IMR-90 (cell line): ENCODE measurements at regions not wholly inside any gene's neighbourhood (a gene's known extent, or its start where the extent isn't known, plus 50 kb on each side); places are given as distances from the start of the nearest gene placed in this dataset.

Experiments
- ATAC-seq: fragments of 200-7000 bp; cut with Tn5 transposase; 2 replicates; pipeline ENCODE4 v1.9.1; 2020; ENCODE audit warnings: low read depth, mild to moderate bottlenecking, moderate library complexity
- BruUV-seq: library from RNA; stranded (reverse); fragments of 400-500 nt; replicated peaks from 2 replicates; lab custom pipeline; 2021; lab: Mats Ljungman, UMichigan
- CTCF ChIA-PET: fragments of 300-600 bp; formaldehyde crosslinking; extraction: SDS; loops from one replicate; lab custom pipeline; 2021; ENCODE audit warnings: antibody characterized with exemption; lab: Yijun Ruan, JAX
- POLR2A ChIA-PET: fragments of 300-600 bp; sonication (Branson Sonifier 250); formaldehyde crosslinking; loops from one replicate; lab custom pipeline; 2022; ENCODE audit warnings: antibody characterized with exemption; ENCODE audit not compliant: unreplicated experiment; lab: Charles Lee
- DNase-seq: peaks from one replicate; pipeline ENCODE4 v3.0.0; 2013
- H2AFZ ChIP-seq: replicated peaks from 2 replicates; pipeline ENCODE3; 2013; ENCODE audit warnings: low read length, mild to moderate bottlenecking; ENCODE audit not compliant: poor library complexity
- H2AK5ac ChIP-seq: 2 replicates; pipeline ENCODE4 v1.6.1; 2013; ENCODE audit warnings: low read depth, low read length, inconsistent platforms
- H2AK9ac ChIP-seq: replicated peaks from 2 replicates; pipeline ENCODE3; 2013; ENCODE audit warnings: mild to moderate bottlenecking, low read depth, low read length, moderate library complexity; ENCODE audit not compliant: poor library complexity
- H2BK120ac ChIP-seq: 2 replicates; pipeline ENCODE4 v1.6.1; 2013; ENCODE audit warnings: low read depth, low read length, inconsistent platforms
- H2BK15ac ChIP-seq: 3 replicates; pipeline ENCODE4 v1.6.1; 2013; ENCODE audit warnings: low read depth, low read length, inconsistent platforms
- H2BK20ac ChIP-seq: 2 replicates; pipeline ENCODE4 v1.6.1; 2013; ENCODE audit warnings: low read depth, mild to moderate bottlenecking, inconsistent platforms, low read length, moderate library complexity
- H2BK5ac ChIP-seq: 2 replicates; pipeline ENCODE4 v1.6.1; 2013; ENCODE audit warnings: mild to moderate bottlenecking, low read depth, low read length, inconsistent platforms; ENCODE audit not compliant: poor library complexity, severe bottlenecking
- H3K14ac ChIP-seq: replicated peaks from 2 replicates; pipeline ENCODE4 v1.6.1; 2013; ENCODE audit warnings: low read depth, low read length, inconsistent platforms
- H3K18ac ChIP-seq: 2 replicates; pipeline ENCODE4 v1.6.1; 2013; ENCODE audit warnings: low read depth, low read length, control low read depth
- H3K23ac ChIP-seq: 2 replicates; pipeline ENCODE4 v1.6.1; 2013; ENCODE audit warnings: low read depth, low read length, inconsistent platforms
- H3K27ac ChIP-seq: 2 replicates; pipeline ENCODE4 v1.5.1; 2013; ENCODE audit warnings: mild to moderate bottlenecking, control low read depth, low read length; ENCODE audit not compliant: insufficient read depth
- H3K27me3 ChIP-seq: 2 replicates; pipeline ENCODE4 v1.6.1; 2013; ENCODE audit warnings: low read length; ENCODE audit not compliant: control insufficient read depth, insufficient read depth
- H3K36me3 ChIP-seq: 2 replicates; pipeline ENCODE4 v1.6.1; 2013; ENCODE audit warnings: low read length, mixed read lengths; ENCODE audit not compliant: control insufficient read depth, insufficient read depth
- H3K4ac ChIP-seq: 2 replicates; pipeline ENCODE4 v1.6.1; 2013; ENCODE audit warnings: low read depth, low read length, inconsistent platforms
- H3K4me1 ChIP-seq: 2 replicates; pipeline ENCODE4 v1.6.1; 2013; ENCODE audit warnings: low read length, mixed read lengths; ENCODE audit not compliant: control insufficient read depth, insufficient read depth
- H3K4me2 ChIP-seq: 2 replicates; pipeline ENCODE4 v1.6.1; 2013; ENCODE audit warnings: low read depth, mild to moderate bottlenecking, control low read depth, low read length, moderate library complexity
- H3K4me3 ChIP-seq: 2 replicates; pipeline ENCODE4 v1.5.1; 2013; ENCODE audit warnings: low read depth, mild to moderate bottlenecking, control low read depth, low read length, moderate library complexity; ENCODE audit not compliant: insufficient read depth
- H3K56ac ChIP-seq: 2 replicates; pipeline ENCODE4 v1.6.1; 2013; ENCODE audit warnings: low read length, inconsistent platforms; ENCODE audit not compliant: insufficient read depth; ENCODE audit errors: extremely low read depth
- H3K79me1 ChIP-seq, 2 experiments: 2 replicates each; pipeline ENCODE4 v1.6.1; 2013; ENCODE audit warnings: low read length in 2 of 2, inconsistent platforms in 1 of 2, low read depth in 1 of 2
- H3K9ac ChIP-seq: 2 replicates; pipeline ENCODE4 v1.6.1; 2013; ENCODE audit warnings: low read depth, low read length, control low read depth
- H3K9me1 ChIP-seq: 2 replicates; pipeline ENCODE4 v1.6.1; 2013; ENCODE audit warnings: low read length, inconsistent platforms; ENCODE audit not compliant: insufficient read depth
- H3K9me3 ChIP-seq: 2 replicates; pipeline ENCODE4 v1.6.1; 2013; ENCODE audit warnings: low read length; ENCODE audit not compliant: control insufficient read depth, insufficient read depth
- H4K20me1 ChIP-seq: 2 replicates; pipeline ENCODE4 v1.6.1; 2013; ENCODE audit warnings: low read length, inconsistent platforms; ENCODE audit not compliant: insufficient read depth
- H4K5ac ChIP-seq: 2 replicates; pipeline ENCODE4 v1.6.1; 2013; ENCODE audit warnings: mild to moderate bottlenecking, low read depth, low read length, control low read depth
- H4K8ac ChIP-seq, 2 experiments: 2 replicates each; pipeline ENCODE4 v1.6.1; 2013; ENCODE audit warnings: low read depth in 2 of 2, low read length in 2 of 2, control low read depth in 1 of 2, inconsistent platforms in 1 of 2
- H4K91ac ChIP-seq: 2 replicates; pipeline ENCODE4 v1.6.1; 2013; ENCODE audit warnings: low read depth, low read length, inconsistent platforms; ENCODE audit not compliant: insufficient read depth
- BHLHE40 ChIP-seq: fragments of 150-350 bp; IDR thresholded peaks from 2 replicates; pipeline ENCODE4 v1.6.1; 2016; ENCODE audit warnings: mild to moderate bottlenecking, low read depth, low read length
- CEBPB ChIP-seq: IDR thresholded peaks from 2 replicates; pipeline ENCODE4 v1.6.1; 2012; ENCODE audit warnings: low read depth, low read length, improper control_type of control experiment
- CHD1 ChIP-seq: IDR thresholded peaks from 2 replicates; pipeline ENCODE4 v1.6.1; 2012; ENCODE audit warnings: low read depth, low read length, improper control_type of control experiment
- FOS ChIP-seq: fragments of 150-350 bp; IDR thresholded peaks from 2 replicates; pipeline ENCODE4 v1.6.1; 2016; ENCODE audit warnings: low read depth, low read length
- MAFK ChIP-seq: IDR thresholded peaks from 2 replicates; pipeline ENCODE4 v1.6.1; 2012; ENCODE audit warnings: low read depth, low read length, improper control_type of control experiment
- MAZ ChIP-seq: IDR thresholded peaks from 2 replicates; pipeline ENCODE4 v1.6.1; 2012; ENCODE audit warnings: low read depth, mild to moderate bottlenecking, low read length, improper control_type of control experiment, moderate library complexity, borderline replicate concordance
- MXI1 ChIP-seq: IDR thresholded peaks from 2 replicates; pipeline ENCODE4 v1.6.1; 2012; ENCODE audit warnings: low read depth, mild to moderate bottlenecking, low read length, moderate library complexity, borderline replicate concordance
- NFE2L2 ChIP-seq: fragments of 150-350 bp; IDR thresholded peaks from 2 replicates; pipeline ENCODE4 v1.6.1; 2016; ENCODE audit warnings: low read depth, mild to moderate bottlenecking, low read length
- POLR2A ChIP-seq: IDR thresholded peaks from 2 replicates; pipeline ENCODE4 v1.6.1; 2012; ENCODE audit warnings: mild to moderate bottlenecking, low read depth, low read length
- RAD21 ChIP-seq: IDR thresholded peaks from 2 replicates; pipeline ENCODE4 v1.6.1; 2012; ENCODE audit warnings: low read length, improper control_type of control experiment
- RCOR1 ChIP-seq: IDR thresholded peaks from 2 replicates; pipeline ENCODE4 v1.6.1; 2012; ENCODE audit warnings: mild to moderate bottlenecking, low read length, improper control_type of control experiment; ENCODE audit not compliant: insufficient replicate concordance
- RFX5 ChIP-seq: IDR thresholded peaks from 2 replicates; pipeline ENCODE4 v1.8.0; 2012; ENCODE audit warnings: low read depth, mild to moderate bottlenecking, low read length, moderate library complexity
- SMC3 ChIP-seq: fragments of 150-350 bp; IDR thresholded peaks from 2 replicates; pipeline ENCODE4 v1.6.1; 2016; ENCODE audit warnings: low read depth, mild to moderate bottlenecking, antibody characterized with exemption, low read length, moderate library complexity
- WGBS, 2 experiments: methylation state at CpG; one replicate each; pipeline versions ENCODE4 v1.1.5 to v1.1.7; 2013; ENCODE audit warnings: missing lambda C conversion rate in 2 of 2; ENCODE audit not compliant: insufficient read length in 1 of 2; ENCODE audit errors: extremely low coverage in 2 of 2; 5-methylcytosine and 5-hydroxymethylcytosine counted together
- dilution Hi-C: fragments of 300-500 bp; cut with HindIII; formaldehyde crosslinking; loops from one replicate; pipeline ENCODE4 v1.14.3; 2018; ENCODE audit warnings: low sequenced_read_pairs; ENCODE audit not compliant: unreplicated experiment
- in situ Hi-C: fragments of 300-500 bp; cut with MboI; formaldehyde crosslinking; loops from 3 replicates; pipeline ENCODE4 v1.14.3; 2019; ENCODE audit warnings: low sequenced_read_pairs, inconsistent platforms, mixed read lengths
- intact Hi-C: fragments of 100-400 bp; cut with micrococcal nuclease; formaldehyde crosslinking; loops from 2 replicates; pipeline ENCODE4 v1.10.0; 2022
- TF ChIP-seq, protein P1 (sequence below): fragments of 150-350 bp; IDR thresholded peaks from 2 replicates; pipeline ENCODE4 v1.6.1; 2016; ENCODE audit warnings: low read depth, mild to moderate bottlenecking, low read length, moderate library complexity, borderline replicate concordance
- TF ChIP-seq, protein P2 (sequence below): fragments of 150-350 bp; IDR thresholded peaks from 2 replicates; pipeline ENCODE4 v1.6.1; 2017; ENCODE audit warnings: mild to moderate bottlenecking, antibody characterized with exemption, low read length, low read depth
- TF ChIP-seq, protein P3 (sequence below): conservative IDR thresholded peaks from 2 replicates; pipeline ENCODE4 v1.5.1; 2012; ENCODE audit warnings: mild to moderate bottlenecking, low read depth, low read length, improper control_type of control experiment

DNA sequence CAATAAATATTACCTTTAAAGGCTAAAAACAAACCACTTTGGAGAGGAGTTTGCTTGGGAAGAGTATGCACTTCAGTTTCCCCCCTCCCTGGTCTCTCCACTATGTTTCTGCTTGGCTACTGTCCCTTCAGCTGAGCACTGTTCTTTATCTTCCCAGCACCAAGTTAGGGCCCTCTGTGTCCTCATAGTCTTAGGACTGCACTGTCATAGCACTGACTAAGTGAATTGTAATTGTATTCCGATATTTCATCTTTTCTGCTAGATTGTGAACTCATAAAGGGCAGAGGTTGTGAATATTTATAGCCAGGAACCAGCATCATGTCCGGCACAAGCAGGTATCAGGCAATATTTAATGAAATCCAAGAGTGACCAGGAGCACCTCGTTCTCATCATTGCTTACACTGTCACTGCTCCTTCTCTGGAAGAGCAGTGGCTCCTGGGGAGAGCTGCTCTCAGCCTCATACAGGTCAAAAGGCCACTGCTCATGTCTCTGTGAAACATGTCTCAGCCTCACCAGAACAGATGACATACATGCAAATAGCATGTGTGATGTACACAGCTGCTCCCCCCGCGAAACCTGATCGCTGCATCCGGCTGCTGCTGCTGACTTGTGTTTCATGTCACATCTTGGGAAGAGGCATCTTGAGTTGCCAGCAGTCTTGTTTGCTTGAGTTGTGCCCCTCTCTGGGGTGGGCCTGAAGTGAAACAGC is 279.7 kb upstream of the MSX2 start:
- Histone ChIP-seq H3K23ac (no peak overlapping the region), H3K9me1 (no peaks in the 10 kb centered on the region), H3K14ac (no peak overlapping the region), H3K18ac (no peak overlapping the region), H2AFZ (no peak overlapping the region), H4K5ac (no peak overlapping the region), H4K8ac (no peak overlapping the region), H2AK9ac (no peak overlapping the region), H3K36me3 (no peaks in the 10 kb centered on the region), H4K20me1 (no peaks in the 10 kb centered on the region), H2BK15ac (no peak overlapping the region), H3K4me2 (no peak overlapping the region), H3K9ac (no peak overlapping the region), H4K91ac (no peak overlapping the region), H2BK20ac (no peak overlapping the region), H3K27ac (no peak overlapping the region), H2BK5ac (no peak overlapping the region), H3K27me3 (peaks cover 1% of the 10 kb centered on the region), H3K56ac (no peak overlapping the region), H3K4me1 (peaks cover 3% of the 10 kb centered on the region; the same call in 1 of the 2 replicates), H2AK5ac (no peak overlapping the region), H3K79me1 (no peaks in the 10 kb centered on the region), H3K4me3 (no peak overlapping the region), H2BK120ac (no peak overlapping the region), H3K4ac (no peak overlapping the region), H3K9me3 (0 out of 2 replicates have a peak, but pooled peaks cover 2% of the 10 kb centered on the region)
- BruUV-seq = no TSS peak
- ATAC-seq = no peak
- WGBS, 2 experiments = 36% methylated on average over 4 of the region's 7 CpGs; no CpG with 5 or more reads in 1 of the 2 experiments
- DNase-seq = no peak
- TF ChIP-seq SMC3 = no peak
- no peak for TF ChIP-seq RAD21
- TF ChIP-seq RCOR1 = no peak
- no peak for TF ChIP-seq MAFK
- TF ChIP-seq CEBPB = no peak
- no peak for TF ChIP-seq FOS
- no peak for TF ChIP-seq RFX5
- TF ChIP-seq, protein P1, sequence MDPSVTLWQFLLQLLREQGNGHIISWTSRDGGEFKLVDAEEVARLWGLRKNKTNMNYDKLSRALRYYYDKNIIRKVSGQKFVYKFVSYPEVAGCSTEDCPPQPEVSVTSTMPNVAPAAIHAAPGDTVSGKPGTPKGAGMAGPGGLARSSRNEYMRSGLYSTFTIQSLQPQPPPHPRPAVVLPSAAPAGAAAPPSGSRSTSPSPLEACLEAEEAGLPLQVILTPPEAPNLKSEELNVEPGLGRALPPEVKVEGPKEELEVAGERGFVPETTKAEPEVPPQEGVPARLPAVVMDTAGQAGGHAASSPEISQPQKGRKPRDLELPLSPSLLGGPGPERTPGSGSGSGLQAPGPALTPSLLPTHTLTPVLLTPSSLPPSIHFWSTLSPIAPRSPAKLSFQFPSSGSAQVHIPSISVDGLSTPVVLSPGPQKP = no peak
- TF ChIP-seq MXI1 = no peak
- no peak for TF ChIP-seq POLR2A
- TF ChIP-seq NFE2L2 = no peak
- no peak for TF ChIP-seq BHLHE40
- TF ChIP-seq, protein P2, sequence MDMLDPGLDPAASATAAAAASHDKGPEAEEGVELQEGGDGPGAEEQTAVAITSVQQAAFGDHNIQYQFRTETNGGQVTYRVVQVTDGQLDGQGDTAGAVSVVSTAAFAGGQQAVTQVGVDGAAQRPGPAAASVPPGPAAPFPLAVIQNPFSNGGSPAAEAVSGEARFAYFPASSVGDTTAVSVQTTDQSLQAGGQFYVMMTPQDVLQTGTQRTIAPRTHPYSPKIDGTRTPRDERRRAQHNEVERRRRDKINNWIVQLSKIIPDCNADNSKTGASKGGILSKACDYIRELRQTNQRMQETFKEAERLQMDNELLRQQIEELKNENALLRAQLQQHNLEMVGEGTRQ = no peak
- no peak for TF ChIP-seq MAZ
- no peak for TF ChIP-seq CHD1
- TF ChIP-seq, protein P3, sequence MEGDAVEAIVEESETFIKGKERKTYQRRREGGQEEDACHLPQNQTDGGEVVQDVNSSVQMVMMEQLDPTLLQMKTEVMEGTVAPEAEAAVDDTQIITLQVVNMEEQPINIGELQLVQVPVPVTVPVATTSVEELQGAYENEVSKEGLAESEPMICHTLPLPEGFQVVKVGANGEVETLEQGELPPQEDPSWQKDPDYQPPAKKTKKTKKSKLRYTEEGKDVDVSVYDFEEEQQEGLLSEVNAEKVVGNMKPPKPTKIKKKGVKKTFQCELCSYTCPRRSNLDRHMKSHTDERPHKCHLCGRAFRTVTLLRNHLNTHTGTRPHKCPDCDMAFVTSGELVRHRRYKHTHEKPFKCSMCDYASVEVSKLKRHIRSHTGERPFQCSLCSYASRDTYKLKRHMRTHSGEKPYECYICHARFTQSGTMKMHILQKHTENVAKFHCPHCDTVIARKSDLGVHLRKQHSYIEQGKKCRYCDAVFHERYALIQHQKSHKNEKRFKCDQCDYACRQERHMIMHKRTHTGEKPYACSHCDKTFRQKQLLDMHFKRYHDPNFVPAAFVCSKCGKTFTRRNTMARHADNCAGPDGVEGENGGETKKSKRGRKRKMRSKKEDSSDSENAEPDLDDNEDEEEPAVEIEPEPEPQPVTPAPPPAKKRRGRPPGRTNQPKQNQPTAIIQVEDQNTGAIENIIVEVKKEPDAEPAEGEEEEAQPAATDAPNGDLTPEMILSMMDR = no peak
- intact Hi-C loops = no loop called here
- dilution Hi-C loops = no loop called here
- POLR2A ChIA-PET = no interaction called here
- CTCF ChIA-PET = interaction anchor here (0.8 kb wide), 1 partner anchor 18 kb away, joined by 3 read pairs; no protein-coding TSS in a partner anchor
- in situ Hi-C loops = no loop called here
